Activated CD4-positive, CD25-positive, alpha-beta regulatory T cell treated with anti-CD3 and anti-CD28 coated beads, Interleukin-2, amount 50 U/mL, for 72 hours (primary cell): ENCODE measurements at regions not wholly inside any gene's neighbourhood (a gene's known extent, or its start where the extent isn't known, plus 50 kb on each side); places are given as distances from the start of the nearest gene placed in this dataset.

ENCODE experiments used
- DNase-seq: peaks from one replicate; pipeline ENCODE4 v3.0.0; 2021

GRCh38 chr6:56345376-56345995, 98.1 kb upstream of the COL21A1 start:
- no peak for DNase-seq

- no peak for DNase-seq
Measured at GRCh38 chr6:56343295-56343694, 95.9 kb upstream of the COL21A1 start.

- DNase-seq: no peak
Measured at GRCh38 chr6:56339524-56339923, 92.1 kb upstream of the COL21A1 start.

GRCh38 chr6:56335726-56336125, 88.3 kb upstream of the COL21A1 start:
- DNase-seq: no peak

GRCh38 chr6:56334937-56335336, 87.6 kb upstream of the COL21A1 start:
- no peak for DNase-seq

- no peak for DNase-seq
Measured at GRCh38 chr6:56329271-56330050, 82.1 kb upstream of the COL21A1 start.

- DNase-seq: no peak
Measured at GRCh38 chr6:56328728-56329090, 81.3 kb upstream of the COL21A1 start.

GRCh38 chr6:56327946-56328727, 80.8 kb upstream of the COL21A1 start:
- no peak for DNase-seq

GRCh38 chr6:56324396-56324795, 77.0 kb upstream of the COL21A1 start:
- DNase-seq: no peak

GRCh38 chr6:56318851-56319250, 71.5 kb upstream of the COL21A1 start:
- no peak for DNase-seq

GRCh38 chr6:56314683-56315523, 67.5 kb upstream of the COL21A1 start:
- no peak for DNase-seq

- DNase-seq: no peak
Measured at GRCh38 chr6:56311533-56312448, 64.4 kb upstream of the COL21A1 start.

GRCh38 chr6:56311061-56311460, 63.7 kb upstream of the COL21A1 start:
- DNase-seq: no peak

- no peak for DNase-seq
Measured at GRCh38 chr6:56310241-56310640, 62.9 kb upstream of the COL21A1 start.

- DNase-seq: no peak
Measured at GRCh38 chr6:56299916-56300315, 52.5 kb upstream of the COL21A1 start.

GRCh38 chr6:56297022-56297989, 49.9 kb upstream of the COL21A1 start:
- no peak for DNase-seq
